ENCODE measurements at regions not wholly inside any gene's neighbourhood (a gene's known extent, or its start where the extent isn't known, plus 50 kb on each side); places are given as distances from the start of the nearest gene placed in this dataset.
"Not testable (repeated sequence)": the region's sequence is repeated elsewhere in the genome, so short reads cannot be mapped to it uniquely, and the experiment has no call there.

DNA sequence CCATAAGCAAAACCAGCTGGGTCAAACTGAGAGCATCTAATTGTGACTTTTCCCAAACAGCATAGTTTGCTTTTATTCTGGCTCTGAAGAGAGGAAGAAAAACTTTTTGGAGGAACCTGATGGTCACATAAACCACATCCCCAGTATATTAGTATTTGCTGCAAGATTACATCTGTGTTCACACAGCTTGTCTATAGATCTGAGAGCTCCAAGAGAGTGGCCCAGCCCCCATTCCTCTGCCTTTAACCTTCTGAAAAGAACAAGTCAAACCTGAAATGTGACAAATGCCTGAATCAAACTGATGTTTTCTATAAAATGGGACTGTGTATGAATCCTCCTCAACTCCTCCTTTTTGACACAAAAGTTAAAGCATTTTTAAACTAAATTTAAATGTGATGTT, 435.2 kb downstream of the ZNF479 start:
- not testable (repeated sequence) for DNase-seq (ENCODE audit: low read depth in 2 of 2)

DNA sequence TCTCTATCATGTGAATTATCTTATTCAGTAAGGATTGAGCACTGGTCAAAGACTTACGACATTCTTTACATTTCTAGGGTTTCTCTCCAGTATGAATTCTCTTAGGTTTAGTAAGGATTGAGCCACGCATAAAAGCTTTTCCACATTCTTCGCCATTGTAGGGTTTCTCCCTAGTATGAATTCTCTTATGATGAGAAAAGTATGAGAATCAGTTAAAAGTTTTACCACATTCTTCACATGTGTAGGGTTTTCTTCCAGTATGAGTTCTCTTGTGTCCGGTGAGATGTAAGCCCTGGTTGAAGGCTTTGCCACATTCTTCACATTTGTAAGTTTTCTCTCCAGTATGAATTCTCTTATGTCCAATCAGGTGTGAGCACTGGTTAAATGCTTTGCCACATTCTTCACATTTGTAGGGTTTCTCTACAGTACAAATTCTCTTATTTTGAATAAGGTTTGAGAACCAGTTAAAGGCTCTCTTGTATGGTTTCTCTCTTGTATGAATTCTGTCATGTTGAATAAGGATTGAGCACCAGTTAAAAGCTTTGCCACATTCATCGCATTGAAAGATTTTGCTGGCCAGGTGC, 445.9 kb downstream of the ZNF479 start:
- DNase-seq (ENCODE audit: low read depth in 2 of 2) = no peak

- no peak for DNase-seq (ENCODE audit: low read depth in 2 of 2)
Observed at GRCh38 chr7:56639173-56639746, 493.0 kb downstream of the ZNF479 start.

DNA sequence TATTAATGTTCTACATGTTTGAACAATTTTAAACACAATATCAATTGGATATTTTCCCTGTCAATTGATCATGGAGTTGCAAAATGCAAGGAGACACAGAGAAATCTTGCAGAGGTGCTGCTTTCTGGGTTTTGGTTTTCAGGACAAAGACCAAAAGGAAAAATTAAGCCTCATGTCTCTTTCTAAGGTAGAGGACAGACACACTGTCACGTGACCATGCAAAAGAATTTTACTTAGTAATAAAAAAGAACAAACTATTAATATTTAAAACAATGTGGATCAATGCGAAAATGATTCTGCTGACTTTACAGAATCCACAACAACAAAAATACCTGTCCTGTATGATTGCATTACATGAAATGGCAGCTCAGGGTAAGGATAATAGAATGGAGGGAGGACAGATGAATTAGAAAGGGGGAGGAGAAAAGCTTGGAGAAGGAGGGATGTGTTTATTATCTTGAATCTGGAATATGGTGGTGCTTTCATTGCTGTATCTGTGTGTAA, 493.7 kb upstream of the NUPR2 start:
- no peak for DNase-seq (ENCODE audit: low read depth in 2 of 2)

DNA sequence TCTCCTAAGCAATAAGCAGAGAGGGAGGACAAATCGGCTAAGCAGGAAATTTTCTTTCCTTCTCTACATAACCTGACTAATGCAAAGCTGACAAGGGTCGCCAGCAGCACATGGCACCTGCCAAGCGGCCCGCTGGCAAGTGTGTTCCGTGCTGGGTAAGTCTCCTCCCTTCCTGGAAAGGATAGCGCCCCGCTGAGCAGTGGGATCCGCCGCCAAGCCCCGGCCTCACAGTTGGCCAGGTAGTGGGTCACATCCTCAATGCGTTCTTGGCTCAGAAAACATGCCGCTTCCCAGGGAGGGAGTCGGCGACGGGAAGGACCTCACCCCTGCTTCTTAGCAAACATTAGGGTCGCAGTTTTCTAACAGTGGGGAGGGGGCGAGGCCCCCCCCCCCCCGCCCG, 488.9 kb upstream of the NUPR2 start:
- no peak for DNase-seq (ENCODE audit: low read depth in 2 of 2)

GRCh38 chr7:56578612-56579011, 462.4 kb upstream of the NUPR2 start:
- no peak for DNase-seq (ENCODE audit: low read depth in 2 of 2)

DNA sequence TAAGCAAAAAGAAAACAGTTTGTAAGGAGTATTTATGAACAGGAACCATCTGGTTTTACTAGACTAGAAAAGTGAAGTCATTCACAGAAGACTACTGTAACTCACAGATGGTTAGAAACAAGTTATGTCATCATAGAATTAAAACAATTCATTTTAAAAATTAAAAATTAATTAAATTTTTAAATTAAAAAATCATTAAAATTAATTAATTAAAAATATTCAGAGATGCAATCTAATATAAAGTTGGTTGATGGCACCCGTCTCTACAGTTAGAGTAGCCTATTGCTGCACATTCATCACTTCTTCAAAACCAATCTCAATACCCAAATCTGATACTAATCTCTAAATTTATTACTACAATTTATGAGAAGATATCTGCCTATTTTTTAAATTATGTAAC, 454.8 kb upstream of the NUPR2 start:
- no peak for DNase-seq (ENCODE audit: low read depth in 2 of 2)

DNA sequence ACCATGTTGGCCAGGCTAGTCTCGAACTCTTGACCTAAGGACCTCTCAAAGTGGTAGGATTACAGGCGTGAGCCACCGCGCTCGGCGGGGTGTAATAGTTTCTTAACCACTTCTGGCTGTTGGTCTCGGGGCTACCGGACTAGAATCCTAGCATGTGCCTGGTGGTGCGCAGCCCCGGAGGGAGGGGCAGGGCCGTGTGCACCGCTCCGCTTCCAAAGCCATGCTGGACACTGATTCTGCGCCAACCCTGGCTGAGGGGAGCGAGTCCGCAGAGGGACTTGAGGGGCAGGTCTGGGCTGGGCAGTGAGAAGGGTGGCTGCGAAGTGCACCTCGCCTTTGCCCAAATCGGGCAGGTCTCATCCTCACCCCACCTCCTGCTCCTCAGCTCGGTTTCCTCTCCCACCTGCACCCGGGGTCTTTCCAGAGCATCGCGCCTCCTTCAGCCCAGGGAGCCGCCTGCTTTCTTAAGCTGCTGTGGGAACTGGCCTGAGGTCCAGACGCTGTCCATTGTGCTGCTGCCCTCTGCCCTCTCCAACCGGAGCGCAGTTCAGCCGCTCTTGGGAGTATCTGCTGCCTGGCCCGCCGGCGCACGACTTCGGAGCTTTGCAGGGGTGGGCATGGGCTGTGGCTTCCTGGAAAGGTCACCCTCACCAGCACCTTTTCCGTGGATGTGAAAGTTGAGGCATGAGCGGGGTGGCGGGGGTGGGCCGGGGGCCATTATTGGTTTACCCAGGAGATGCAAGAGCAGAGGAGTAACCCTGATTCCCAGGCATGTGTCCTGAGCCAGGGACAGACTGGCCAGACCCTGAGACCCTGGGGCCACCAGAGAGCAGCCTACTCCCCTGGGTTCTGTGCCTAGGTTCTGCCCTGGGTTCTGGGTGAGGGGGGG, 422.6 kb upstream of the NUPR2 start:
- no peak for DNase-seq (ENCODE audit: low read depth in 2 of 2)

- DNase-seq (ENCODE audit: low read depth in 2 of 2) = no peak
Observed at GRCh38 chr7:56537952-56538351, 421.7 kb upstream of the NUPR2 start.

GRCh38 chr7:56537477-56537876, 421.3 kb upstream of the NUPR2 start:
- DNase-seq (ENCODE audit: low read depth in 2 of 2) = no peak

GRCh38 chr7:56495165-56495564, 378.9 kb upstream of the NUPR2 start:
- no peak for DNase-seq (ENCODE audit: low read depth in 2 of 2)

DNA sequence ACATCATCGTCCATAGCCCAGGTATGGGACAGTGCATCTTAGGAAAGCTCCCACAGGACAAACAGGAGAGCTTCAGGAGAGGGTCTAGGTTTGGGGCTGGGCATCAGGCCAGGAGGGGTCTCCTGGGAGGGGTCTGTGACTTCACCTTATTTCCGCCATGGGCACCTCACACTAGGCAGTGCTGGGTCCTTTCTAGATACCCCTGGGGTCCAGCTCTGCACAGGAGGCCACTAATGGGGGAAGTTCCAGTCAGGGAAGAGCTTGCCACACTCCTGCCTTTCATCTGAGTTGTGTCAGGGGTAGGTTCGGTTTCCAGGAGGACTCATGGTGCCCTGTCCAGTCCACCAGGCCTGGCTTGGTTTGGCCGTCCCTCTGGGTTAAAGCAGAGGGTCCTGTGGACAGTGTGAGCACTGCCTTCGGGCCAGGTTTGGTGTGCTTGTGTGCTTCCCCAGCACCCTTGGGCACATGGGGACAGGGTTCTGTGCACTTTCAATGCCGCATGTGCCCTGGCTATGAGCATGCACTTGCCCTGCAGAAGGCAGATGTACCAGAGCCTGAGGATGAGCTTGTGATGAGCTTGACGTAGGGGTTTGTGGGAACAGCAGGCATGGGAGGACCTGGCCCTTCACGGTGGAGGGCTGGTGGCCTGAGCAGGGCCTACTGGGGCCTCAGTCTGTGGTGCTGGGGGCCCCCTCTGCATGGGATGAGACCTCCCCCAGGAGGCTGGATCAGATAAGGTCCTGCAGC, 377.7 kb upstream of the NUPR2 start:
- no peak for DNase-seq (ENCODE audit: low read depth in 2 of 2)

- DNase-seq (ENCODE audit: low read depth in 2 of 2) = no peak
Observed at GRCh38 chr7:56493196-56493595, 377.0 kb upstream of the NUPR2 start.

DNA sequence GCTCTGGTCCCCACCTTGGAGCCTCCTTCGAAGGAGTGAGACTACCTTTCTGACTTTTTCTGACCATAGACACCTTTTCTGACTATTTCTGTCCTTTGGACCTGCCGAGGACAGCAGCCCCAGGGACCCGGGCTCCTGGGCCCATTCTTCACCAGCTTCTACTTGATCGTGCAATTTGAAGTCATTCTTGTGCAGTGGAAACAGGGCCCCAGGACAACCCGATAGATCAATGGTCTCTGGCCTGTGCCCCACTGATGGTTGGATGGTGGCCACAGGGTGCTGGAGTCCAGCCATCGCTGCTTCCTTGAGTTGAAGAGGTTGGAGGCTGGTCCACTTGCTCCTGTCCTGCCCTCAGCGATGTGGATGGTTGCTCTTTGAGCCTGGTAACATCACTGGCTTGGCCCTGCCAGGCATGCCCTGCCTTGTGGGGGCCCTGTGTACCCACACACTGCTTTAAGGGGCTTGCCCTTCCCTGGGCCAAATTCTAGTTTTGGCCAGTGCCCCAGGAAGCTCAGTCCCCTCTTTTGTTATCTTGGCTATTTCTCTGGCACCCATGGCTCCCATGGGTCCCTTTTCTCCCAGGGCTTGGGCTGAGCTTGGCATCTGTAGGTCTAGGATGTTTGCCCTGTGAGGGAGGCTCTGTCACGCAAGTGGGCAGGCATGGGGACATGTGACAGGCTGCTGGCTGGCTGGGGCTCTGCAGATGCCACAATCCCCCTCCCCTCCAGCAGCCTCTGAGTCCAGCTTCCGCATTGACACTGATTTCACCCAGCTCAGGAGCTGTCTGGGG, 375.6 kb upstream of the NUPR2 start:
- no peak for DNase-seq (ENCODE audit: low read depth in 2 of 2)

DNA sequence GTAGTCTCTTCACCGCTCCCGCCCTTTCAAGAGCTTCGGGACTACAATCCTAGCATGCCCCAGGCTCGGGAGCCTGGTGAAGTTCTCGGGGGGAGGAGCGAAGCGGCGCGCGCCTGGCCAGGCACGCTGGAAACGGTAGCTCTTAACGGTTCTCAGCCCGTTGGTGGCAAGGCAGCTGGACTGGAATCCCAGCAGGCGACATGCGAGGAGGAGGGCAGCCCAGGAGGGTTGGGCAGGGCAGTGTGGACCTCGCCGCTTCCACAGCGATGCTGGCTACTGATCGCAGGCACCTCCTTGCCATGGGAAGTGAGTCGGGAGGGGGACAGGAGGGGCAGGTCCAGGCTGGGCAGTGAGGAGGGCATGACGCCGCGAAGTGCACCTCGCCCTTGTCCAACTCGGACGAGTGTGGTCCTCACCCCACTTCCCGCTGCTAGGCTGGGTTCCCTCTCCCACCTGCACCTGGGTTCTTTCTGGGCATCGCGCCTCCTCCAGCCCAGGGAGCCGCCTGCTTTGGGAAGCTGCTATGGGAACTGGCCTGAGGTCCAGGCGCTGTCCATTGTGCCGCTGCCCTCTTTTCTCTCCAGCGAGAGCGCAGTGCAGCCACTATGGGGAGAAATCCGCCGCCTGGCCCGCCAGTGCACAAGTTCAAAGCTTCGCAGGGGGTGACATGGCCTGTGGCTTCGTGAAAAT, 367.8 kb upstream of the NUPR2 start:
- DNase-seq (ENCODE audit: low read depth in 2 of 2) = no peak

DNA sequence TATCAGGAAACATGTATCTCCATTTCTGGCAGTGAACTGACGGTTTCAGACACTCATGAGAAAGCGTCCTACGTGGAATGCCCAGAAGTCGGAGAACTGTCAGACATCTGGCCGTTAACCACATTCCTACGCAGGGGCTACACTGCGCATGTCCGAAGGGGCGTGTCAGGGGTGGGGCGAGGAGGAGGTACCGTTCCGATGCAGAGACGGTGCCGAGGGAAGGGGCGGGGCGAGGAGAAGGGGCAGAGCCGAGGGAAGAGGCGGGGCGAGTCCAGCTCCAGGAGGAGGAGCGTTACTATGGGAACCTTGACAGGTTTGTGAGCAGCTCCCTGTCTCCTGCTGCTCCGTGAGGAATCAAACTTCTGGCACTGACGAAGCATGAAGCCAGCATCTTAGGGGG, 366.9 kb upstream of the NUPR2 start:
- DNase-seq (ENCODE audit: low read depth in 2 of 2) = no peak

- no peak for DNase-seq (ENCODE audit: low read depth in 2 of 2)
Observed at GRCh38 chr7:56479748-56480147, 363.5 kb upstream of the NUPR2 start.

DNA sequence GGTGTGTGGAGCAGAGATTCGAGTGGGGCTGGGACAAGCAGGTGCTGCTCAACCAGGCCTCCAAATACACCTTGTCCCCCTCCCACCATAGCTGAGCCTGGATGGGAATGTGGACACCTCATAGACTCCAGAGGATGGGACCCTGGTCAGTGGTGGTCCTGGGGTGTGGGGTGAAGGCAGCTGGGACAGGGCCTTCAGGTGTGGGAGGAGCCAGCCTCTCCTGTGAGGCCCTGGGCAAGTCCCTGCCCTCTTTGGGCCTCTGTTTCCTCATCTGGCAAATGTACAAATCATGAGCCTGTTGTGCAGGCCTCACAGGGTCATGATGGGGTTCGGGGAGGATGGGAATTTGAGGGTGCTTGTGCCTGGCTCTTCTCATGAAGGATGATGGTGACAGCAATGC, 362.9 kb upstream of the NUPR2 start:
- no peak for DNase-seq (ENCODE audit: low read depth in 2 of 2)

DNA sequence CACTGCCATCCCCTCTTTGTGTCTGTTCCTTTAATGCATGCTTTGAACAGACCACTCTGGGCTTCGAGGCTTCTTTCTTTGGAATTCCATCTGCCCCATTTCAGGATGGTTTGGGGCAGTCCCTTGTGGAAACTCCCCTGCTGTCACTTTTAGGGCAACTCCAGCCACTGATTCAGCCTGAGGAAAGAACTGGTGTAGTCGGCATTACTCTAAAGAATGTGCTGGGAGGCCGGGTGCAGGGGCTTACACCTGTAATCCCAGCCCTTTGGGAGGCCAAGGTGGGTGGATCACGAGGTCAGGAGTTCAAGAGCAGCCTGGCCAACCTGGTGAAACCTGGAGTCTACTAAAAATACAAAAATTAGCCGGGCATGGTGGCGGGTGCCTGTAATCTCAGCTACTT, 358.1 kb upstream of the NUPR2 start:
- no peak for DNase-seq (ENCODE audit: low read depth in 2 of 2)

- DNase-seq (ENCODE audit: low read depth in 2 of 2) = no peak
Observed at GRCh38 chr7:56471811-56472210, 355.6 kb upstream of the NUPR2 start.

All from activated CD4-positive, alpha-beta T cell treated with anti-CD3 and anti-CD28 coated beads for 24 hours (primary cell).